Left lung (tissue), 4 donors: ENCODE measurements at regions not wholly inside any gene's neighbourhood (a gene's known extent, or its start where the extent isn't known, plus 50 kb on each side); places are given as distances from the start of the nearest gene placed in this dataset.
"Not testable (repeated sequence)": the region's sequence is repeated elsewhere in the genome, so short reads cannot be mapped to it uniquely, and the experiment has no call there.

Source experiments
- ATAC-seq: fragments of 200-7000 bp; cut with Tn5 transposase; one replicate; pipeline ENCODE4 v1.9.1; 2020; ENCODE audit warnings: moderate library complexity
- DNase-seq, 4 donors: peaks; one replicate each; pipeline ENCODE4 v3.0.0-alpha.2; 2013 to 2020
- H3K27ac ChIP-seq, 2 donors: fragments of 200-600 bp; sonication (generic) in 1 of 2; one replicate each; pipeline versions ENCODE4 v1.5.0 to v1.8.0; 2020 to 2021
- H3K27me3 ChIP-seq, 2 donors: fragments of 200-600 bp; sonication (generic) in 1 of 2; one replicate each; pipeline versions ENCODE4 v1.5.0 to v1.8.0; 2020 to 2021
- H3K36me3 ChIP-seq, 2 donors: fragments of 200-600 bp; sonication (generic) in 1 of 2; one replicate each; pipeline versions ENCODE4 v1.5.0 to v1.8.0; 2020 to 2021
- H3K4me1 ChIP-seq, 2 donors: fragments of 200-600 bp; one replicate each; pipeline ENCODE4 v1.8.0; 2021
- H3K4me3 ChIP-seq, 2 donors: fragments of 200-600 bp; sonication (generic) in 1 of 2; one replicate each; pipeline versions ENCODE4 v1.5.0 to v1.8.0; 2020 to 2021; ENCODE audit warnings: mild to moderate bottlenecking in 1 of 2
- H3K9me3 ChIP-seq, 2 donors: fragments of 200-600 bp; sonication (generic) in 1 of 2; one replicate each; pipeline versions ENCODE4 v1.5.0 to v1.8.0; 2020 to 2021
- intact Hi-C, 2 donors: fragments of 100-400 bp; cut with DNase I; formaldehyde crosslinking; loops; one replicate each; pipeline versions ENCODE4 v1.11.2 to v1.14.2; 2022
- TF ChIP-seq, protein P1 (sequence below), 2 donors: fragments of 200-600 bp; sonication (generic) in 1 of 2; IDR thresholded peaks; one replicate each; pipeline versions ENCODE4 v1.5.0 to v1.8.0; 2021; ENCODE audit warnings: antibody characterized with exemption in 2 of 2
- donor health status: DM: no; HTN: yes; CAD: no.
- donor health status: DM: no; HTN: no; CAD: no.

- Histone ChIP-seq H3K27me3 (no peaks in the 10 kb centered on the region), H3K36me3 (no peaks in the 10 kb centered on the region), H3K27ac (no peak overlapping the region), H3K4me3 (no peak overlapping the region), H3K4me1 (no peaks in the 10 kb centered on the region), H3K9me3 (no peaks in the 10 kb centered on the region)
- intact Hi-C loops, result no loop called here
- ATAC-seq (no peak), DNase-seq (no peak)
- TF ChIP-seq, protein P1, sequence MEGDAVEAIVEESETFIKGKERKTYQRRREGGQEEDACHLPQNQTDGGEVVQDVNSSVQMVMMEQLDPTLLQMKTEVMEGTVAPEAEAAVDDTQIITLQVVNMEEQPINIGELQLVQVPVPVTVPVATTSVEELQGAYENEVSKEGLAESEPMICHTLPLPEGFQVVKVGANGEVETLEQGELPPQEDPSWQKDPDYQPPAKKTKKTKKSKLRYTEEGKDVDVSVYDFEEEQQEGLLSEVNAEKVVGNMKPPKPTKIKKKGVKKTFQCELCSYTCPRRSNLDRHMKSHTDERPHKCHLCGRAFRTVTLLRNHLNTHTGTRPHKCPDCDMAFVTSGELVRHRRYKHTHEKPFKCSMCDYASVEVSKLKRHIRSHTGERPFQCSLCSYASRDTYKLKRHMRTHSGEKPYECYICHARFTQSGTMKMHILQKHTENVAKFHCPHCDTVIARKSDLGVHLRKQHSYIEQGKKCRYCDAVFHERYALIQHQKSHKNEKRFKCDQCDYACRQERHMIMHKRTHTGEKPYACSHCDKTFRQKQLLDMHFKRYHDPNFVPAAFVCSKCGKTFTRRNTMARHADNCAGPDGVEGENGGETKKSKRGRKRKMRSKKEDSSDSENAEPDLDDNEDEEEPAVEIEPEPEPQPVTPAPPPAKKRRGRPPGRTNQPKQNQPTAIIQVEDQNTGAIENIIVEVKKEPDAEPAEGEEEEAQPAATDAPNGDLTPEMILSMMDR (IDR thresholded peaks at IDR 0.05), result no peak
Observed at GRCh38 chr16:5207001-5207523, 109.5 kb upstream of the EEF2KMT start.

DNA sequence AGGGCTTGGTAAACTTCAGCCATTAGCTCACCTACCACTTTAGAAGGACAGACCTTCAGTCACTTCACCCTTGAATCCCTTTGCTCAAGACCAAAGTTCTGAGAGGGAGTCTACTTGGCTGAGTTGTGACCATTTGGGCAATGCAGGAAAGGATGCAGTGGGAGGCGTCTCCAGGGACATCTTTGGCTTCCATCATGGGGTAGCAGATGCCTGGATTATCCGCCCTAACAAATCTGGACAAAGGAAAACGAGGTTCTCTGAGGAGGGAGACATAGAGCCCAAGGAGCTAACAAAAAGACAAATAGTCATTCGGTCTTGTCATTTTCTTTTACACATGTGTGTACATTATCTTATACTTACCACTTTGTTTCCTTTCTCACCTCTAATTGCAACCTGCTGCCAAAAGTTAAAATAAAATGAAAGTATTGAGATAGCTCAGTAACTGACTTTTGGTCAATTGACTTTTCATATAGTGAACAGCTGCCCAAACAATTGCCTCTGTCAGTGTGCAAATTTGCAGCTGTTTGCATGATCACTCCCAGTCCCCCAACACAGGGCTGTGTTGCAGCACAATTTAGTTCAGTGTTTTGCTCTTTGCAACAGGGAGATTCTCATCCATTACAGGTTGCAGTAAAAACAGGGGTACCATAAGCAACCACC, 108.9 kb upstream of the EEF2KMT start:
- TF ChIP-seq, protein P1 (IDR thresholded peaks at IDR 0.05), result no peak
- no peak for ATAC-seq

GRCh38 chr16:5205361-5206040, 107.9 kb upstream of the EEF2KMT start:
- H3K9me3 ChIP-seq, result no peaks in the 10 kb centered on the region
- intact Hi-C loops, result no loop called here
- ATAC-seq, result no peak
- no peak overlapping the region for H3K4me3 ChIP-seq
- H3K4me1 ChIP-seq, result no peaks in the 10 kb centered on the region
- H3K27ac ChIP-seq, result no peak overlapping the region
- H3K36me3 ChIP-seq, result no peaks in the 10 kb centered on the region
- TF ChIP-seq, protein P1 (IDR thresholded peaks at IDR 0.05), result no peak
- no peaks in the 10 kb centered on the region for H3K27me3 ChIP-seq
- no peak for DNase-seq

More for the DNA sequence above, 108.9 kb upstream of the EEF2KMT start:
- H3K9me3 ChIP-seq, result no peaks in the 10 kb centered on the region
- no peaks in the 10 kb centered on the region for H3K36me3 ChIP-seq
- no peak for DNase-seq
- H3K27me3 ChIP-seq, result no peaks in the 10 kb centered on the region
- no peak overlapping the region for H3K27ac ChIP-seq
- no peak overlapping the region for H3K4me3 ChIP-seq
- intact Hi-C loops, result no loop called here
- H3K4me1 ChIP-seq, result no peaks in the 10 kb centered on the region

GRCh38 chr16:5203675-5204074, 106.1 kb upstream of the EEF2KMT start:
- intact Hi-C loops, H3K27ac ChIP-seq, H3K4me1 ChIP-seq, H3K27me3 ChIP-seq, DNase-seq, ATAC-seq, H3K9me3 ChIP-seq, H3K4me3 ChIP-seq, H3K36me3 ChIP-seq: not testable (repeated sequence)

- Histone ChIP-seq H3K27ac (no peak overlapping the region), H3K27me3 (peaks cover 0 to 4% of the 10 kb centered on the region in 2 donors), H3K36me3 (no peaks in the 10 kb centered on the region), H3K4me1 (no peaks in the 10 kb centered on the region), H3K4me3 (no peak overlapping the region), H3K9me3 (no peaks in the 10 kb centered on the region)
- TF ChIP-seq, protein P1 (IDR thresholded peaks at IDR 0.05), result no peak
- DNase-seq (no peak), ATAC-seq (no peak)
- intact Hi-C loops, result no loop called here
Observed at GRCh38 chr16:5200123-5200522, 102.5 kb upstream of the EEF2KMT start.
